ENCODE measurements at regions not wholly inside any gene's neighbourhood (a gene's known extent, or its start where the extent isn't known, plus 50 kb on each side); places are given as distances from the start of the nearest gene placed in this dataset.

DNA sequence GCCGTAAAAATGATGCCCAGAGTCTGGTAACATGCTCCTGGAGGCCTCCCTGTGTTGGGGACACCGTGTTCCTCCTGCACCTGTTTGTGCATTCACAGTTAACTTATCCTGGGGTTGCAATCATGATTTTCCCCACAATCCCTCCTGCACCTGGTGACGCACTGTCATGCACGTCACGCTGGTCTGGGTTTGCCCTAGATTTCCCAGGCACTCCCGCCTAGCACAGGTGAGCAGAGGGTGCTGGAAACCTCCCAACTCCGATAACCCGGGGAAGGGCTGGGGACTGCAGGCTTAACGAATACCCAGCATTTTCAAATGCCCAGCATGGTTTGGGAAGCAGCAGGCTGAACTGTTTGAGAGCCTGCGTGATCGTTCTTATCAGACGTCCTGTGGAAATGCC is 427.1 kb downstream of the TCERG1L start:
- TF ChIP-seq, protein P1, sequence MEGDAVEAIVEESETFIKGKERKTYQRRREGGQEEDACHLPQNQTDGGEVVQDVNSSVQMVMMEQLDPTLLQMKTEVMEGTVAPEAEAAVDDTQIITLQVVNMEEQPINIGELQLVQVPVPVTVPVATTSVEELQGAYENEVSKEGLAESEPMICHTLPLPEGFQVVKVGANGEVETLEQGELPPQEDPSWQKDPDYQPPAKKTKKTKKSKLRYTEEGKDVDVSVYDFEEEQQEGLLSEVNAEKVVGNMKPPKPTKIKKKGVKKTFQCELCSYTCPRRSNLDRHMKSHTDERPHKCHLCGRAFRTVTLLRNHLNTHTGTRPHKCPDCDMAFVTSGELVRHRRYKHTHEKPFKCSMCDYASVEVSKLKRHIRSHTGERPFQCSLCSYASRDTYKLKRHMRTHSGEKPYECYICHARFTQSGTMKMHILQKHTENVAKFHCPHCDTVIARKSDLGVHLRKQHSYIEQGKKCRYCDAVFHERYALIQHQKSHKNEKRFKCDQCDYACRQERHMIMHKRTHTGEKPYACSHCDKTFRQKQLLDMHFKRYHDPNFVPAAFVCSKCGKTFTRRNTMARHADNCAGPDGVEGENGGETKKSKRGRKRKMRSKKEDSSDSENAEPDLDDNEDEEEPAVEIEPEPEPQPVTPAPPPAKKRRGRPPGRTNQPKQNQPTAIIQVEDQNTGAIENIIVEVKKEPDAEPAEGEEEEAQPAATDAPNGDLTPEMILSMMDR (IDR thresholded peaks at IDR 0.05; ENCODE audit: control extremely low read depth, extremely low read depth), result no peak
- 70 to 75% methylated on average over 12 of the region's 12 CpGs for WGBS, 2 donors
- Histone ChIP-seq H3K36me3 (ENCODE audit: control insufficient read depth in 4 of 4, insufficient read depth in 4 of 4, low read length in 4 of 4) (no peaks in the 10 kb centered on the region), H3K27ac (ENCODE audit: low read depth in 1 of 2, low read length in 1 of 2) (no peak overlapping the region), H3K4me1 (ENCODE audit: control insufficient read depth in 5 of 5, insufficient read depth in 5 of 5, low read length in 5 of 5) (peaks cover 0 to 9% (median 0%) of the 10 kb centered on the region in 5 donors), H3K9ac (ENCODE audit: insufficient read depth in 1 of 2, low read length in 2 of 2) (no peak overlapping the region), H3K4me3 (no peak overlapping the region), H3K9me3 (ENCODE audit: control insufficient read depth in 4 of 4, insufficient read depth in 3 of 4, low read length in 3 of 4) (peaks cover 0 to 7% (median 0%) of the 10 kb centered on the region in 4 donors), H3K27me3 (ENCODE audit: control insufficient read depth in 3 of 3, insufficient read depth in 3 of 3, low read length in 2 of 3) (no peaks in the 10 kb centered on the region)
- DNase-seq, result no peak
- ATAC-seq (ENCODE audit: insufficient read depth, low FRiP score), result no peak

DNA sequence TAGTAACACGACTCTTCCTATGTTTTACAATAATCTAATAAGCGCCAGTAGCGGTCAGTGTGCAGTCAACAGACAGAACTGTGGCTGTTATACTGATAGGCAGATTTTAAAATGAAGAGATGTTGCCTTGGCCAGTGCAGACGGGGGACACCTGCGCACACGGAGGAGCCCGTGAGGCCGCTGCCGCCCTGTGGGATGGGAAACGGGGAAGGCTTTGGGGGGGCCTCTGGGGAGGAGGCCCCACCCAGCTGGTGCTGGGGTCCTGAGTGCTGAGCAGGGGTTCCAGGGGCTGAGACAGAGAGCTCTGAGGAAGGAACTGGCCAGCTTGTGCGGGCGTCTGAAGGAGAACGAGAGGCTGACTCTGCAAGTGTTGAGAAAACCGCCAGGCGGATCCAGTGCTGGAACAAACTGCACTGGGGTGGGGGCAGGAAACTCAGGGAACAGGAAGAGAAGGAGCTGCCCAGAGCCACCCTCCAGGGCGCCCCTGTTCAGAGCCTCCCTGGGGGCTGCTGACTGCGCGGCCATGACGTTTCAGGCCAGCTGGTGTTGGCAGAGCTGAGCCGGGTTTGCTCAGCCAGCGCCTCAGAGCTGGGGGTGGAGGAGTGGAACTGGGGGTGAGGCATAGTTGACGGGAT is 426.4 kb downstream of the TCERG1L start:
- DNase-seq, result peak; percentile 74 to 76 (median 74)

DNA sequence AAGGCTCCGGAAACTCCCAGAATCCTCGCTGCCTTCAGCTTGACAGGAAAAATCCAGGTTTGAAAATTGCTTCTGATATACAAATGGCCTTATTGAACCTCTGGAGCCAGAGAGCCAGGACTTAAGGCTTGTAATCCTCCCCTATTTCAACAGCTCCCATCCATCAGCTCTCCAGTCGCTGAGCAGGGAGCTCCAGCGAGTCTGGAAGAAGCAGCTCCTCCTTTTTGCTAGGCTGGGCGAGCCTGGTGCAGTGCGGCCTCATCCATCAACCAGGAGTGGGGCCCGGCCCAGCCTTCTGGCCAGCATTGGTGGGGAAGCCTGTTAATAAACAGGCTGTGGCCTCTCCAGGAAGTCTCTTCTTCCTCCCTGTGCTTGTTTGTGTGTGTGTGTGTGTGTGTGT is 424.4 kb downstream of the TCERG1L start:
- H3K27me3 ChIP-seq (ENCODE audit: control insufficient read depth in 3 of 3, insufficient read depth in 3 of 3, low read length in 2 of 3), result no peaks in the 10 kb centered on the region
- H3K9ac ChIP-seq (ENCODE audit: insufficient read depth in 1 of 2, low read length in 2 of 2), result no peak overlapping the region
- ATAC-seq (ENCODE audit: insufficient read depth, low FRiP score), result no peak
- DNase-seq, result peak in 2 of 3 donors; percentile 50 to 54
- H3K4me1 ChIP-seq (ENCODE audit: control insufficient read depth in 5 of 5, insufficient read depth in 5 of 5, low read length in 5 of 5), result peaks cover 0 to 9% (median 0%) of the 10 kb centered on the region in 5 donors
- H3K36me3 ChIP-seq (ENCODE audit: control insufficient read depth in 4 of 4, insufficient read depth in 4 of 4, low read length in 4 of 4), result no peaks in the 10 kb centered on the region
- WGBS, 2 donors, result 52 to 62% methylated on average over 7 of the region's 7 CpGs
- H3K27ac ChIP-seq (ENCODE audit: low read depth in 1 of 2, low read length in 1 of 2), result no peak overlapping the region
- H3K9me3 ChIP-seq (ENCODE audit: control insufficient read depth in 4 of 4, insufficient read depth in 3 of 4, low read length in 3 of 4), result peaks cover 0 to 7% (median 0%) of the 10 kb centered on the region in 4 donors
- no peak overlapping the region for H3K4me3 ChIP-seq
- TF ChIP-seq, protein P1 (IDR thresholded peaks at IDR 0.05; ENCODE audit: control extremely low read depth, extremely low read depth), result no peak

More for the DNA sequence above, 426.4 kb downstream of the TCERG1L start:
- Histone ChIP-seq H3K9ac (ENCODE audit: insufficient read depth in 1 of 2, low read length in 2 of 2) (no peak overlapping the region), H3K27me3 (ENCODE audit: control insufficient read depth in 3 of 3, insufficient read depth in 3 of 3, low read length in 2 of 3) (no peaks in the 10 kb centered on the region), H3K4me3 (no peak overlapping the region), H3K36me3 (ENCODE audit: control insufficient read depth in 4 of 4, insufficient read depth in 4 of 4, low read length in 4 of 4) (no peaks in the 10 kb centered on the region), H3K4me1 (ENCODE audit: control insufficient read depth in 5 of 5, insufficient read depth in 5 of 5, low read length in 5 of 5) (peaks cover 0 to 9% (median 0%) of the 10 kb centered on the region in 5 donors), H3K9me3 (ENCODE audit: control insufficient read depth in 4 of 4, insufficient read depth in 3 of 4, low read length in 3 of 4) (peaks cover 0 to 7% (median 0%) of the 10 kb centered on the region in 4 donors), H3K27ac (ENCODE audit: low read depth in 1 of 2, low read length in 1 of 2) (no peak overlapping the region)
- 42% methylated on average over 22 of the region's 22 CpGs for WGBS, 2 donors
- TF ChIP-seq, protein P1 (IDR thresholded peaks at IDR 0.05; ENCODE audit: control extremely low read depth, extremely low read depth), result no peak
- no peak for ATAC-seq (ENCODE audit: insufficient read depth, low FRiP score)
